ENCODE measurements at regions not wholly inside any gene's neighbourhood (a gene's known extent, or its start where the extent isn't known, plus 50 kb on each side); places are given as distances from the start of the nearest gene placed in this dataset.

GRCh38 chr2:19000776-19001175 lies 357.6 kb downstream of the OSR1 start:
- no peak for TF ChIP-seq CTCF (IDR thresholded peaks at IDR 0.05)
- no peak for TF ChIP-seq POLR2AphosphoS5 (IDR thresholded peaks at IDR 0.05)

All from gastroesophageal sphincter (tissue), 3 donors.